ENCODE measurements at regions not wholly inside any gene's neighbourhood (a gene's known extent, or its start where the extent isn't known, plus 50 kb on each side); places are given as distances from the start of the nearest gene placed in this dataset.
A peak's percentile ranks its signal among the peaks of the same experiment; 100 is the strongest.

DNA sequence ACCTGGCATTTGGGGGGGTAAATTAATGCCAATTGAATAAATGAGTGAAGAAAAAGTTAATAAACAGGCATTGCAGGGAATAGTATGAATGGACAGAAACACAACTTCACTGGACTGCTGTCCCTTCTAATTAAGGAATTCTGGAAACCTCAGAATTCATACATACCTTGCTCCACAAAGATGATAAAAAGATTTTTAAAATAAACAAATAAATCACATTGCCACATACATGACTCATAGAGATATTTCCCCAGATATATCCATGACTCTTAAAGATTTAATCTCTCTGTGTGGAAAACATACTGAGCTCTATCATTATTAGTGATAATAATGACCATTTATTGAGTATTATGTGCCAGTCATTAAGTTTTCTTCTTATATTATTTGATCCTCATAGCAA is 469.0 kb upstream of the MEF2C start:
- Histone ChIP-seq H3K4me2 (ENCODE audit: unreplicated experiment) (no peak overlapping the region), H3K27ac (no peak overlapping the region), H3K4me1 (ENCODE audit: insufficient read depth) (peaks cover 5% of the 10 kb centered on the region; the same call in 1 of the 2 replicates), H3K9ac (no peak overlapping the region), H2AFZ (no peak overlapping the region), H4K20me1 (ENCODE audit: insufficient read depth) (no peaks in the 10 kb centered on the region), H3K27me3 (replicated peaks; ENCODE audit: insufficient read depth) (no peaks in the 10 kb centered on the region), H3K36me3 (ENCODE audit: low read depth) (no peaks in the 10 kb centered on the region), H3K79me2 (ENCODE audit: insufficient read depth) (no peaks in the 10 kb centered on the region), H3F3A (ENCODE audit: insufficient read depth) (no peaks in the 10 kb centered on the region), H3K9me2 (ENCODE audit: insufficient read depth) (no peaks in the 10 kb centered on the region), H3K4me3 (no peak overlapping the region), H3K9me3 (ENCODE audit: low read depth) (no peaks in the 10 kb centered on the region)
- in situ Hi-C loops (cut with MboI) = no loop called here
- TF ChIP-seq EZH2 (IDR thresholded peaks at IDR 0.05; ENCODE audit: insufficient read depth, poor library complexity, severe bottlenecking) (no peak), EZH2phosphoT487 (IDR thresholded peaks at IDR 0.05; ENCODE audit: insufficient read depth, low read depth) (no peak)
- peak; percentile 36 for DNase-seq

DNA sequence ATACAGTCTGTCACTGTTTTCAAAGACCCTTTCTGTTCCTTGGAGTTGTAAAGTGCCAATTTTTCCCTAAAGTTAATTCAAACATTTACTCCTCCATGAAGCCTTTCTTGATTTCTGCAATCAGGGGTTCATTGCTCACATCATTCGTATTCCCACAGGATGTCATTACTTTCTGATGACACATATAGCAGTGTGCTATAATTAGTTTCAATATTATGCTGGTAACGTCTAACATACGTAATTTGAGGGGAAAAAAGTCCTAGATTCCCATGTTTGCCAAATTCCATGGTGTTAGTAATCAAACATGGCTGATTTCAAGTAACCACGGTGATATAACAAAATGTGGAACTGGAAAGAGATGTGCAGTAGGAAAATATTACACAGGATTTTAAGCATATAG is 468.2 kb upstream of the MEF2C start:
- H3K4me2 ChIP-seq (ENCODE audit: unreplicated experiment) = no peak overlapping the region
- H3F3A ChIP-seq (ENCODE audit: insufficient read depth) = no peaks in the 10 kb centered on the region
- DNase-seq = peak; percentile 78
- no peak overlapping the region for H3K9ac ChIP-seq
- in situ Hi-C loops (cut with MboI) = no loop called here
- no peak overlapping the region for H3K4me3 ChIP-seq
- no peak overlapping the region for H3K27ac ChIP-seq
- no peaks in the 10 kb centered on the region for H3K79me2 ChIP-seq (ENCODE audit: insufficient read depth)
- H3K9me2 ChIP-seq (ENCODE audit: insufficient read depth) = no peaks in the 10 kb centered on the region
- no peaks in the 10 kb centered on the region for H3K36me3 ChIP-seq (ENCODE audit: low read depth)
- WGBS, 2 experiments (ENCODE audit: low coverage in 1 of 2, low lambda C conversion rate in 2 of 2, missing lambda C conversion rate in 2 of 2) = 33 to 39% methylated on average over 4 of the region's 4 CpGs
- H2AFZ ChIP-seq = no peak overlapping the region
- no peaks in the 10 kb centered on the region for H4K20me1 ChIP-seq (ENCODE audit: insufficient read depth)
- TF ChIP-seq EZH2phosphoT487 (IDR thresholded peaks at IDR 0.05; ENCODE audit: insufficient read depth, low read depth) = no peak
- TF ChIP-seq EZH2 (IDR thresholded peaks at IDR 0.05; ENCODE audit: insufficient read depth, poor library complexity, severe bottlenecking) = no peak
- H3K4me1 ChIP-seq (ENCODE audit: insufficient read depth) = peaks cover 5% of the 10 kb centered on the region; the same call in 1 of the 2 replicates
- H3K9me3 ChIP-seq (ENCODE audit: low read depth) = no peaks in the 10 kb centered on the region
- H3K27me3 ChIP-seq (replicated peaks; ENCODE audit: insufficient read depth) = no peaks in the 10 kb centered on the region

DNA sequence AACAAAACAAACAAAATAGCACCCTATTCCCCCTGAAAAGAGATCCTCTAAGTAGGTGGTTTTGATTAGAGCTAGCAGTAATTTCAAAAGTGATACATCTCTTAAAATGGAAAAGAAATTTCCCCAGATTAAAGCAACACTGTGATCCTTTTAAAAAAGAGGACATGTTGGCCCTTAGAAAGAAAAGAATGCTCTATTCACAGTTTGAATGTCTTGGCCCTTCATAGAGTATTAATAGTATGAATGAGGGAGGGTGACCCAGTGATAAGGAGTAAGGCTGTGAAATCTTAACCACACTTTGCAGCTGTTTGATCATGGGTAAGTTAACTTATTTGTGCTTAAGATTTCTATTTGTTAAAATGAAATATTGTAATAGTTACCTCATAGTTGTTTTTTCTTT is 467.7 kb upstream of the MEF2C start:
- H4K20me1 ChIP-seq (ENCODE audit: insufficient read depth) = no peaks in the 10 kb centered on the region
- H2AFZ ChIP-seq = no peak overlapping the region
- H3F3A ChIP-seq (ENCODE audit: insufficient read depth) = no peaks in the 10 kb centered on the region

DNA sequence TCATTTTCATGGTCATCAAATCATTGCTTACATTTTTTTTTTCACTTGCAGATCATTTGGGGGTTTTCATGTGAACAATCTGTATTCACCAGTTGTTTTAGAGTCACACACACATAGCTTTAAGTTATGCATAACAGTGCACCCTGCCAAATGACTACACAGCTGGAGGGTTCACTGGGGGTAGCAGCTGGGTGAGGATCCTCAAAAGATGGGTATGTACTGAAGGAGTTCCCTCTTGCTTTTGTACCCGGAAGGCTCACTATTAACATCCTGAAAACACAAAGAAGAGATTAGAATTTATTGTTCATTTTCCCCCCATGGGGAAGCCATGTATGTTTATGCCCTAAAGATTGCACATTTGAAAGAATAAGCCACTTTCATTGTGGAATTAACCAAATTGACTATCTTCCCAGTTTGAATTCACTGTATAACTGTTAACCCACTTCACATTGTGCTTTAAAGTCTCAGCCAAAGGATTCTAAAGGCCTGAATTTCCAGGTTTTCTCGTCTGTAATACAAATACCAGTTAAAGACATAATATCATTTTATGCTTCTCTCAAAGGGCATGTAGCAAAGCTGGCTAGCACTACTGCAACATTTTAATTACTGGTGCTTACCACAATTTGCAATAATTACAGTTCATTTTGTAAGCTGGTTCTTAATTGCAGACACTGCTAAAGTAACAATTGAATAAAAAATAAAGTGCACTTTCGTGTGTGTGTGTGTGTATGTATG is 466.4 kb upstream of the MEF2C start:
- Histone ChIP-seq H3K27ac (no peak overlapping the region), H3K9me2 (ENCODE audit: insufficient read depth) (no peaks in the 10 kb centered on the region), H2AFZ (no peak overlapping the region), H3K79me2 (ENCODE audit: insufficient read depth) (no peaks in the 10 kb centered on the region), H3K27me3 (replicated peaks; ENCODE audit: insufficient read depth) (no peaks in the 10 kb centered on the region), H3F3A (ENCODE audit: insufficient read depth) (no peaks in the 10 kb centered on the region), H3K9me3 (ENCODE audit: low read depth) (no peaks in the 10 kb centered on the region), H3K36me3 (ENCODE audit: low read depth) (no peaks in the 10 kb centered on the region), H3K4me3 (no peak overlapping the region), H3K4me2 (ENCODE audit: unreplicated experiment) (no peak overlapping the region), H4K20me1 (ENCODE audit: insufficient read depth) (no peaks in the 10 kb centered on the region), H3K9ac (no peak overlapping the region), H3K4me1 (ENCODE audit: insufficient read depth) (peaks cover 5% of the 10 kb centered on the region; the same call in 1 of the 2 replicates)
- 87 to 92% methylated on average over 3 of the region's 3 CpGs for WGBS, 2 experiments (ENCODE audit: low coverage in 1 of 2, low lambda C conversion rate in 2 of 2, missing lambda C conversion rate in 2 of 2)
- DNase-seq = no peak
- TF ChIP-seq EZH2phosphoT487 (IDR thresholded peaks at IDR 0.05; ENCODE audit: insufficient read depth, low read depth) (no peak), EZH2 (IDR thresholded peaks at IDR 0.05; ENCODE audit: insufficient read depth, poor library complexity, severe bottlenecking) (no peak)
- in situ Hi-C loops (cut with MboI) = no loop called here

More for the DNA sequence above, 467.7 kb upstream of the MEF2C start:
- Histone ChIP-seq H3K9me3 (ENCODE audit: low read depth) (no peaks in the 10 kb centered on the region), H3K27me3 (replicated peaks; ENCODE audit: insufficient read depth) (no peaks in the 10 kb centered on the region), H3K27ac (no peak overlapping the region), H3K36me3 (ENCODE audit: low read depth) (no peaks in the 10 kb centered on the region), H3K9ac (no peak overlapping the region), H3K9me2 (ENCODE audit: insufficient read depth) (no peaks in the 10 kb centered on the region), H3K79me2 (ENCODE audit: insufficient read depth) (no peaks in the 10 kb centered on the region), H3K4me1 (ENCODE audit: insufficient read depth) (peaks cover 5% of the 10 kb centered on the region; the same call in 1 of the 2 replicates), H3K4me2 (ENCODE audit: unreplicated experiment) (no peak overlapping the region), H3K4me3 (no peak overlapping the region)
- in situ Hi-C loops (cut with MboI) = no loop called here
- no peak for DNase-seq
- TF ChIP-seq EZH2phosphoT487 (IDR thresholded peaks at IDR 0.05; ENCODE audit: insufficient read depth, low read depth) (no peak), EZH2 (IDR thresholded peaks at IDR 0.05; ENCODE audit: insufficient read depth, poor library complexity, severe bottlenecking) (no peak)

DNA sequence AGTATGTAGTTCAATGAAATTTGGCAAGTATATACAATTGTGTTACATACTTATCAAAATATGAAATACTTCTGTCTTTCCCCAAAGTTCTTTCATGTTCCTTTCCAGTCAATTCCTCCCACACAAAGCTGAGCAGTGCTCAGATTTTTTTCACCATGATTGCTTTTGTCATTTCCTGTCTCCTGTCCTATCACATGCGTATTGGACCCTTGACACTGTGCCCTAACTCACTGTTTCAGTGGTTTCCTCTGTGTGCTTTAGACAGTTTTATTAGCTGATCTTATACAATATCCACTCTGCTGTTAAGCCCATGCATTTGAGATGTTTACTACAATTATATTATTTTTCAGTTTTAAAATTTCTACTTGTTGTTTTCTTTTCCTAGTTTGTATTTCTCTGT is 463.6 kb upstream of the MEF2C start:
- H3F3A ChIP-seq (ENCODE audit: insufficient read depth) = peaks cover 16% of the 10 kb centered on the region

More for the DNA sequence above, 463.6 kb upstream of the MEF2C start:
- 77 to 91% methylated on average over 1 of the region's 1 CpG for WGBS, 2 experiments (ENCODE audit: low coverage in 1 of 2, low lambda C conversion rate in 2 of 2, missing lambda C conversion rate in 2 of 2)
- H3K4me3 ChIP-seq = no peak overlapping the region
- H3K4me2 ChIP-seq (ENCODE audit: unreplicated experiment) = no peak overlapping the region
- no peak for DNase-seq
- H3K27me3 ChIP-seq (replicated peaks; ENCODE audit: insufficient read depth) = no peaks in the 10 kb centered on the region
- H3K79me2 ChIP-seq (ENCODE audit: insufficient read depth) = no peaks in the 10 kb centered on the region
- H2AFZ ChIP-seq = no peak overlapping the region
- H3K9ac ChIP-seq = no peak overlapping the region
- H3K9me3 ChIP-seq (ENCODE audit: low read depth) = no peaks in the 10 kb centered on the region
- in situ Hi-C loops (cut with MboI) = no loop called here
- no peak overlapping the region for H3K27ac ChIP-seq
- peaks cover 16% of the 10 kb centered on the region for H3K4me1 ChIP-seq (ENCODE audit: insufficient read depth)
- TF ChIP-seq EZH2 (IDR thresholded peaks at IDR 0.05; ENCODE audit: insufficient read depth, poor library complexity, severe bottlenecking) (no peak), EZH2phosphoT487 (IDR thresholded peaks at IDR 0.05; ENCODE audit: insufficient read depth, low read depth) (no peak)
- no peaks in the 10 kb centered on the region for H4K20me1 ChIP-seq (ENCODE audit: insufficient read depth)
- no peaks in the 10 kb centered on the region for H3K9me2 ChIP-seq (ENCODE audit: insufficient read depth)
- no peaks in the 10 kb centered on the region for H3K36me3 ChIP-seq (ENCODE audit: low read depth)
